ENCODE measurements at regions not wholly inside any gene's neighbourhood (a gene's known extent, or its start where the extent isn't known, plus 50 kb on each side); places are given as distances from the start of the nearest gene placed in this dataset.

- DNase-seq = no peak
Measured at GRCh38 chr18:59959073-59959472, 59.3 kb downstream of the PMAIP1 start.

GRCh38 chr18:59957957-59958356, 58.2 kb downstream of the PMAIP1 start:
- DNase-seq = no peak

GRCh38 chr18:59954755-59955156, 55.0 kb downstream of the PMAIP1 start:
- no peak for DNase-seq

- DNase-seq = no peak
Measured at GRCh38 chr18:59954241-59954640, 54.4 kb downstream of the PMAIP1 start.
